RWPE2 (cell line): ENCODE measurements at regions not wholly inside any gene's neighbourhood (a gene's known extent, or its start where the extent isn't known, plus 50 kb on each side); places are given as distances from the start of the nearest gene placed in this dataset.

Experiments
- ATAC-seq: fragments of 200-7000 bp; cut with Tn5 transposase; 3 replicates; pipeline ENCODE4 v1.9.1; 2021; ENCODE audit warnings: low read depth
- DNase-seq: peaks from one replicate; pipeline ENCODE4 v3.0.0-alpha.2; 2020; ENCODE audit warnings: low spot score
- H3K27ac ChIP-seq: fragments of 450-650 bp; 2 replicates; pipeline ENCODE4 v1.5.1; 2017; ENCODE audit warnings: mild to moderate bottlenecking; ENCODE audit not compliant: poor library complexity, severe bottlenecking
- H3K27me3 ChIP-seq: fragments of 250-450 bp; sonication (Bioruptor Pico); 2 replicates; pipeline ENCODE4 v1.5.1; 2021; ENCODE audit warnings: mild to moderate bottlenecking, moderate library complexity; ENCODE audit not compliant: insufficient read depth, poor library complexity, severe bottlenecking
- H3K36me3 ChIP-seq: fragments of 250-450 bp; sonication (Bioruptor Pico); 2 replicates; pipeline ENCODE4 v1.5.1; 2020; ENCODE audit warnings: low read depth, mild to moderate bottlenecking, moderate library complexity
- H3K4me1 ChIP-seq: fragments of 250-450 bp; sonication (Bioruptor Pico); 2 replicates; pipeline ENCODE4 v1.5.1; 2021; ENCODE audit warnings: mild to moderate bottlenecking, moderate library complexity; ENCODE audit not compliant: insufficient read depth, poor library complexity, severe bottlenecking
- H3K4me3 ChIP-seq: fragments of 250-450 bp; sonication (Bioruptor Pico); 2 replicates; pipeline ENCODE4 v1.5.1; 2021; ENCODE audit warnings: mild to moderate bottlenecking, moderate library complexity; ENCODE audit not compliant: severe bottlenecking
- H3K9me3 ChIP-seq: fragments of 250-450 bp; sonication (Bioruptor Pico); 2 replicates; pipeline ENCODE4 v1.5.1; 2021; ENCODE audit warnings: mild to moderate bottlenecking, moderate library complexity; ENCODE audit not compliant: severe bottlenecking
- TF ChIP-seq, protein P1 (sequence below): fragments of 450-650 bp; IDR thresholded peaks from one replicate; pipeline ENCODE4 v1.5.1; 2017; ENCODE audit warnings: mild to moderate bottlenecking, moderate library complexity; ENCODE audit not compliant: poor library complexity, severe bottlenecking

DNA sequence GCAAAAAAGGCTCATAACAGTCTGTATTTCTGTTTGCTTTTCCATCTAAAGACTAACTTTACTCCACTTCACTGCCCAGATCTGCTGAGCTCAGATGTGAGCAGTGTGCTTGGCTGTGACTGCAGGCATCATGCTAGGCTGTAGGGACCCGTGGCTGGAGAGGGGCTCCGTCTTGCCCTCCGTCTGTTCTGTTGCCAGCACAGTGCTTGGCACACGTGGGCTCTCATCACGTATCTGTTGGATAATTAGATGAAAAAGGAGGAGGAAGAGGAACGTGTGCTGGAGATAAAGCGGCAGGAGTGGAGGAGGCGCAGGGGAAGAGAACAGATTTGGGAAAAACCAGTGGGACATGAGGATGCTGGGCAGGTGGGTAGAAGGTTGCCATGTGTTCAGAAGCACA is 57.6 kb upstream of the IER3 start:
- Histone ChIP-seq H3K4me3 (no peak overlapping the region), H3K27ac (no peak overlapping the region), H3K27me3 (no peaks in the 10 kb centered on the region), H3K4me1 (no peaks in the 10 kb centered on the region), H3K9me3 (no peaks in the 10 kb centered on the region), H3K36me3 (no peaks in the 10 kb centered on the region)
- no peak for ATAC-seq
- no peak for DNase-seq
- TF ChIP-seq, protein P1, sequence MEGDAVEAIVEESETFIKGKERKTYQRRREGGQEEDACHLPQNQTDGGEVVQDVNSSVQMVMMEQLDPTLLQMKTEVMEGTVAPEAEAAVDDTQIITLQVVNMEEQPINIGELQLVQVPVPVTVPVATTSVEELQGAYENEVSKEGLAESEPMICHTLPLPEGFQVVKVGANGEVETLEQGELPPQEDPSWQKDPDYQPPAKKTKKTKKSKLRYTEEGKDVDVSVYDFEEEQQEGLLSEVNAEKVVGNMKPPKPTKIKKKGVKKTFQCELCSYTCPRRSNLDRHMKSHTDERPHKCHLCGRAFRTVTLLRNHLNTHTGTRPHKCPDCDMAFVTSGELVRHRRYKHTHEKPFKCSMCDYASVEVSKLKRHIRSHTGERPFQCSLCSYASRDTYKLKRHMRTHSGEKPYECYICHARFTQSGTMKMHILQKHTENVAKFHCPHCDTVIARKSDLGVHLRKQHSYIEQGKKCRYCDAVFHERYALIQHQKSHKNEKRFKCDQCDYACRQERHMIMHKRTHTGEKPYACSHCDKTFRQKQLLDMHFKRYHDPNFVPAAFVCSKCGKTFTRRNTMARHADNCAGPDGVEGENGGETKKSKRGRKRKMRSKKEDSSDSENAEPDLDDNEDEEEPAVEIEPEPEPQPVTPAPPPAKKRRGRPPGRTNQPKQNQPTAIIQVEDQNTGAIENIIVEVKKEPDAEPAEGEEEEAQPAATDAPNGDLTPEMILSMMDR, result no peak

DNA sequence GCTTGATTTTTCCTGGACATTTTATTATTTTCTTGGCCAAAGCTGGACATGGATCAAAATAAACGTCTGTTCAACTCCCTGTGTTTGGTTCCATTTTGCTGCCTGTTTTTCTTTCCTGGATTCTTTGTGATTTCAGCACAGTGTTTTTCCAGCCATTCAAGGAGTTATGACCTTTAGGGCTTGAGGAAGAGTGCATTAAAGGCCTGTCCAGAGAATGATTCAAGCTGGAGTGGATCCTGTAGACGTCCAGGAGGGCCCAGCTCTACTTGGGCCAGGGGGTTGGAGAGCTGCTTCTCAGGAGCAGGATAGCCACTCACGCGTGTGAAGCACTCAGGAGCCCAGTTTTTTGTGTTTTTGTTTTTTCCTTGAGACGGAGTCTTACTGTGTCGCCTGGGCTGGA is 56.5 kb upstream of the IER3 start:
- Histone ChIP-seq H3K36me3 (no peaks in the 10 kb centered on the region), H3K9me3 (no peaks in the 10 kb centered on the region), H3K4me3 (no peak overlapping the region), H3K27ac (no peak overlapping the region), H3K27me3 (no peaks in the 10 kb centered on the region), H3K4me1 (peaks cover 5% of the 10 kb centered on the region)
- ATAC-seq (no peak), DNase-seq (no peak)
- TF ChIP-seq, protein P1, result no peak

DNA sequence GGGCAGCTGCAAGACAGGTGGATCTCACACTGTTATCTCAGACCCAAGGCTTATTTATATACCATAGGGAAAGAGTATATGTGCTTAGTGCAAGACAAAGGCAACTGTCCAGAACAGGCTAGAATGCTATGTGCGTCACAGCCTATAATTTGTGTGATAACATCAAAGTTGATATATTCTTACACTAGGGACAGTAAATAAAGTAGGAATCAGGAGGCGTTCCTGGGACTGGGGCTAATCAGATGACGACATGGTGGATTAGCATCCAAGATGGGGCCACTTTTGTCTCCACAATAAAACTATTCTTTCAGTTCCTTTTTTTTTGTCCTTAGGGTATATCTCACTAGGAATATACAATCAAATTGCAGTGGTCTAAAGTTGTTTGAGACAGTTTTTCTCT is 54.9 kb upstream of the IER3 start:
- Histone ChIP-seq H3K27me3 (no peaks in the 10 kb centered on the region), H3K9me3 (no peaks in the 10 kb centered on the region), H3K27ac (no peak overlapping the region), H3K4me1 (peaks cover 8% of the 10 kb centered on the region), H3K4me3 (no peak overlapping the region), H3K36me3 (no peaks in the 10 kb centered on the region)
- ATAC-seq (no peak), DNase-seq (no peak)
- TF ChIP-seq, protein P1, result no peak

DNA sequence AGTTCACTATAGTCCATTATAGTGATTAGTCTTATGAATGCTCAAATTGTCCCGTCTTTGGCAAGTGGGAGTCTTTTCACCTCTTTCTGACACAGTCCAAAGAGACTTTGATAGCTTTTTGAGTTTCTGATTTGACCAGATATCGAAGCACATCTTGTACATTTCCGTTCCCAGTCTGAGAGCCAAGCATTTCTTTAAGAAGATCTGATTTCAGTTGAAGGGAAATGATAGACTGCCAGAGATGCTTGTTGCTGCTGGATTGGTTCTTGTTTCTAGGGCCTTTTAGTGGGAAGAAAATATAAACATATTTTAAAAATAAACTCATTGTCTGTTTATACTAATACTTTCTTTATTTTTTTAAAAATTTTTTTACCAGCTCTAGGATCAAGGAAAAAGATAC is 54.1 kb upstream of the IER3 start:
- H3K36me3 ChIP-seq, result no peaks in the 10 kb centered on the region
- TF ChIP-seq, protein P1, result no peak
- no peak overlapping the region for H3K4me3 ChIP-seq
- no peaks in the 10 kb centered on the region for H3K9me3 ChIP-seq
- H3K27ac ChIP-seq, result no peak overlapping the region
- no peak for DNase-seq
- no peaks in the 10 kb centered on the region for H3K27me3 ChIP-seq
- peaks cover 12% of the 10 kb centered on the region for H3K4me1 ChIP-seq
- ATAC-seq, result no peak

DNA sequence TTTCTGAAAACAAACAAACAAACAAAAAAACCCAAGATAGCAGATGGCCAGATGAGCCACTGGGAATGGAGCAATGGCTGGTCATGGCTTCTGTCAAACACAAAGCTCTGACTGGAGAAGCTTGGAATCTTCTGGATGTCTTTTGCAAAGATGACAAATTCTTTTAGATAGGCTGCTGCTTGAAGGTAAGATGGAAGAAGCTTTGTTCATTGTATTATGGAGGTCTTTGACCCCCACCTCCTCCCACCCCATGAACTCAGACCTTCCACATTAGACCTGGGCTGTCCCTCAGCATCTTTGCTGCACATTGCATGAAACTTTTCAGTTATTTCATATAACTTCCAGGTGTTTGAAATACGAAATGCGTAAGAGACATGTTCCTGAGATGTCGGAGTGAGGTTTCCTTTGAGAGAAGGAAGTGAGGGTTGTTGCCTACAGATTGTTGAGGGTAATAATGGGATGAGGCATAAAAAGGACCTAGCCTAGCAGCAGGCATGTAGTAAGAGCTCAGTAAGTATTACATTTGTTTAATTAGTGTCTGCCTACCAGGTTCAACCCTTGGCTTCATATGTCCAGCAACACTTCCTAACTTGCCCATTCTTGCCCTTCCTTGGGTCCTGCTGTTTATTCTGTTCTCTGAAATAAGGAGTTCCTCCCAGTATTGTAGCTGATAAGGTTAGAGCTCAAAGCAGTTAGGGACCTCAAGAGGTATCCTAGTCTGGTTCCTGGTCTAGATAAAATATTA is 51.4 kb upstream of the IER3 start:
- H3K27me3 ChIP-seq, result no peaks in the 10 kb centered on the region
- peak overlapping the region; percentile 0 for H3K27ac ChIP-seq
- peaks cover 12% of the 10 kb centered on the region for H3K4me1 ChIP-seq
- H3K4me3 ChIP-seq, result no peak overlapping the region
- no peaks in the 10 kb centered on the region for H3K9me3 ChIP-seq
- TF ChIP-seq, protein P1, result no peak
- peak; percentile 51; the same call in 2 of the 3 replicates for ATAC-seq
- no peaks in the 10 kb centered on the region for H3K36me3 ChIP-seq
- no peak for DNase-seq
